ENCODE measurements at regions not wholly inside any gene's neighbourhood (a gene's known extent, or its start where the extent isn't known, plus 50 kb on each side); places are given as distances from the start of the nearest gene placed in this dataset.

GRCh38 chr16:52051414-52052172, 495.4 kb downstream of the TOX3 start:
- Mint-ChIP-seq H3K36me3 (ENCODE audit: low read depth) (no peaks in the 10 kb centered on the region), H3K4me3 (no peak overlapping the region), H3K27ac (no peak overlapping the region), H3K4me1 (ENCODE audit: low read depth) (no peaks in the 10 kb centered on the region), H3K27me3 (ENCODE audit: low read depth) (no peaks in the 10 kb centered on the region), H3K9me3 (peaks cover 7% of the 10 kb centered on the region)
- no peak for DNase-seq
- CTCF ChIA-PET = interaction anchor here (1.1 kb wide), 1 partner anchor 11 kb away, joined by 3 read pairs; no protein-coding TSS in a partner anchor
- intact Hi-C loops (cut with micrococcal nuclease) = no loop called here

GRCh38 chr16:52050418-52050817, 496.5 kb downstream of the TOX3 start:
- DNase-seq = no peak
- H3K9me3 Mint-ChIP-seq = peaks cover 11% of the 10 kb centered on the region
- no peaks in the 10 kb centered on the region for H3K36me3 Mint-ChIP-seq (ENCODE audit: low read depth)
- H3K27ac Mint-ChIP-seq = no peak overlapping the region
- H3K4me3 Mint-ChIP-seq = no peak overlapping the region
- CTCF ChIA-PET = no interaction called here
- H3K27me3 Mint-ChIP-seq (ENCODE audit: low read depth) = no peaks in the 10 kb centered on the region
- intact Hi-C loops (cut with micrococcal nuclease) = no loop called here
- no peaks in the 10 kb centered on the region for H3K4me1 Mint-ChIP-seq (ENCODE audit: low read depth)

- Mint-ChIP-seq H3K27ac (no peak overlapping the region), H3K36me3 (ENCODE audit: low read depth) (no peaks in the 10 kb centered on the region), H3K9me3 (peaks cover 3% of the 10 kb centered on the region), H3K4me3 (no peak overlapping the region), H3K27me3 (ENCODE audit: low read depth) (no peaks in the 10 kb centered on the region), H3K4me1 (ENCODE audit: low read depth) (no peaks in the 10 kb centered on the region)
- intact Hi-C loops (cut with micrococcal nuclease) = no loop called here
- CTCF ChIA-PET = no interaction called here
- no peak for DNase-seq
Observed at GRCh38 chr16:52035436-52035835, 511.5 kb downstream of the TOX3 start.

- H3K36me3 Mint-ChIP-seq (ENCODE audit: low read depth) = no peaks in the 10 kb centered on the region
- peaks cover 3% of the 10 kb centered on the region for H3K9me3 Mint-ChIP-seq
- H3K4me1 Mint-ChIP-seq (ENCODE audit: low read depth) = no peaks in the 10 kb centered on the region
- CTCF ChIA-PET = no interaction called here
- H3K27ac Mint-ChIP-seq = no peak overlapping the region
- no peak overlapping the region for H3K4me3 Mint-ChIP-seq
- no peak for DNase-seq
- no peaks in the 10 kb centered on the region for H3K27me3 Mint-ChIP-seq (ENCODE audit: low read depth)
- intact Hi-C loops (cut with micrococcal nuclease) = no loop called here
Observed at GRCh38 chr16:52034830-52035229, 512.1 kb downstream of the TOX3 start.

- Mint-ChIP-seq H3K27ac (no peak overlapping the region), H3K4me3 (no peak overlapping the region), H3K27me3 (ENCODE audit: low read depth) (no peaks in the 10 kb centered on the region), H3K4me1 (ENCODE audit: low read depth) (no peaks in the 10 kb centered on the region), H3K36me3 (ENCODE audit: low read depth) (no peaks in the 10 kb centered on the region), H3K9me3 (peaks cover 3% of the 10 kb centered on the region)
- CTCF ChIA-PET = no interaction called here
- no peak for DNase-seq
- intact Hi-C loops (cut with micrococcal nuclease) = no loop called here
Observed at GRCh38 chr16:52033992-52034391, 513.0 kb downstream of the TOX3 start.

GRCh38 chr16:52022980-52023379, 524.0 kb downstream of the TOX3 start:
- Mint-ChIP-seq H3K27me3 (ENCODE audit: low read depth) (no peaks in the 10 kb centered on the region), H3K27ac (no peak overlapping the region), H3K4me3 (no peak overlapping the region), H3K36me3 (ENCODE audit: low read depth) (no peaks in the 10 kb centered on the region), H3K9me3 (peaks cover 8% of the 10 kb centered on the region), H3K4me1 (ENCODE audit: low read depth) (no peaks in the 10 kb centered on the region)
- CTCF ChIA-PET = no interaction called here
- no peak for DNase-seq
- intact Hi-C loops (cut with micrococcal nuclease) = no loop called here

GRCh38 chr16:52022177-52022576, 524.8 kb downstream of the TOX3 start:
- Mint-ChIP-seq H3K27me3 (ENCODE audit: low read depth) (no peaks in the 10 kb centered on the region), H3K4me3 (no peak overlapping the region), H3K27ac (no peak overlapping the region), H3K4me1 (ENCODE audit: low read depth) (no peaks in the 10 kb centered on the region), H3K9me3 (peaks cover 8% of the 10 kb centered on the region), H3K36me3 (ENCODE audit: low read depth) (no peaks in the 10 kb centered on the region)
- intact Hi-C loops (cut with micrococcal nuclease) = no loop called here
- DNase-seq = no peak
- CTCF ChIA-PET = no interaction called here

GRCh38 chr16:52016387-52016786, 530.6 kb downstream of the TOX3 start:
- CTCF ChIA-PET = no interaction called here

GRCh38 chr16:52005551-52005950, 541.4 kb downstream of the TOX3 start:
- Mint-ChIP-seq H3K4me3 (no peak overlapping the region), H3K36me3 (ENCODE audit: low read depth) (no peaks in the 10 kb centered on the region), H3K27me3 (ENCODE audit: low read depth) (no peaks in the 10 kb centered on the region), H3K4me1 (ENCODE audit: low read depth) (no peaks in the 10 kb centered on the region), H3K9me3 (peaks cover 8% of the 10 kb centered on the region), H3K27ac (no peak overlapping the region)
- CTCF ChIA-PET = no interaction called here
- intact Hi-C loops (cut with micrococcal nuclease) = no loop called here
- no peak for DNase-seq

More at GRCh38 chr16:52016387-52016786, 530.6 kb downstream of the TOX3 start:
- H3K9me3 Mint-ChIP-seq = peaks cover 24% of the 10 kb centered on the region
- no peak for DNase-seq
- no peak overlapping the region for H3K4me3 Mint-ChIP-seq
- no peaks in the 10 kb centered on the region for H3K4me1 Mint-ChIP-seq (ENCODE audit: low read depth)
- H3K27ac Mint-ChIP-seq = no peak overlapping the region
- H3K27me3 Mint-ChIP-seq (ENCODE audit: low read depth) = no peaks in the 10 kb centered on the region
- intact Hi-C loops (cut with micrococcal nuclease) = no loop called here
- peaks cover 1% of the 10 kb centered on the region for H3K36me3 Mint-ChIP-seq (ENCODE audit: low read depth)

- no peak overlapping the region for H3K4me3 Mint-ChIP-seq
- no peaks in the 10 kb centered on the region for H3K27me3 Mint-ChIP-seq (ENCODE audit: low read depth)
- peaks cover 4% of the 10 kb centered on the region for H3K9me3 Mint-ChIP-seq
- no peak for DNase-seq
- no peak overlapping the region for H3K27ac Mint-ChIP-seq
- no peaks in the 10 kb centered on the region for H3K4me1 Mint-ChIP-seq (ENCODE audit: low read depth)
- CTCF ChIA-PET = no interaction called here
- intact Hi-C loops (cut with micrococcal nuclease) = no loop called here
- H3K36me3 Mint-ChIP-seq (ENCODE audit: low read depth) = no peaks in the 10 kb centered on the region
Observed at GRCh38 chr16:52004343-52004742, 542.6 kb downstream of the TOX3 start.

GRCh38 chr16:52002026-52002425, 544.9 kb downstream of the TOX3 start:
- no peak overlapping the region for H3K27ac Mint-ChIP-seq
- H3K9me3 Mint-ChIP-seq = peaks cover 2% of the 10 kb centered on the region
- intact Hi-C loops (cut with micrococcal nuclease) = no loop called here
- CTCF ChIA-PET = no interaction called here
- H3K36me3 Mint-ChIP-seq (ENCODE audit: low read depth) = no peaks in the 10 kb centered on the region
- no peaks in the 10 kb centered on the region for H3K4me1 Mint-ChIP-seq (ENCODE audit: low read depth)
- no peak overlapping the region for H3K4me3 Mint-ChIP-seq
- no peak for DNase-seq
- no peaks in the 10 kb centered on the region for H3K27me3 Mint-ChIP-seq (ENCODE audit: low read depth)

GRCh38 chr16:51996516-51996915, 550.4 kb downstream of the TOX3 start:
- Mint-ChIP-seq H3K36me3 (ENCODE audit: low read depth) (no peaks in the 10 kb centered on the region), H3K4me1 (ENCODE audit: low read depth) (no peaks in the 10 kb centered on the region), H3K4me3 (no peak overlapping the region), H3K27ac (no peak overlapping the region), H3K27me3 (ENCODE audit: low read depth) (no peaks in the 10 kb centered on the region), H3K9me3 (peaks cover 6% of the 10 kb centered on the region)
- CTCF ChIA-PET = no interaction called here
- intact Hi-C loops (cut with micrococcal nuclease) = no loop called here
- no peak for DNase-seq

GRCh38 chr16:51994597-51994996, 552.3 kb downstream of the TOX3 start:
- peaks cover 9% of the 10 kb centered on the region for H3K9me3 Mint-ChIP-seq
- intact Hi-C loops (cut with micrococcal nuclease) = no loop called here
- H3K4me3 Mint-ChIP-seq = no peak overlapping the region
- H3K36me3 Mint-ChIP-seq (ENCODE audit: low read depth) = no peaks in the 10 kb centered on the region
- no peaks in the 10 kb centered on the region for H3K27me3 Mint-ChIP-seq (ENCODE audit: low read depth)
- no peaks in the 10 kb centered on the region for H3K4me1 Mint-ChIP-seq (ENCODE audit: low read depth)
- H3K27ac Mint-ChIP-seq = no peak overlapping the region
- no peak for DNase-seq
- CTCF ChIA-PET = no interaction called here
